Right lobe of liver (tissue), 6 donors: ENCODE measurements at regions not wholly inside any gene's neighbourhood (a gene's known extent, or its start where the extent isn't known, plus 50 kb on each side); places are given as distances from the start of the nearest gene placed in this dataset.

Experiments
- ATAC-seq, 4 donors: fragments of 200-7000 bp; cut with Tn5 transposase; one replicate each; pipeline ENCODE4 v1.9.1; 2020; ENCODE audit warnings: mild to moderate bottlenecking in 4 of 4, moderate library complexity in 4 of 4
- DNase-seq, 3 donors: peaks; one replicate each; pipeline ENCODE4 v3.0.0-alpha.2; 2020
- H3K27ac ChIP-seq, 3 donors: fragments of 200-600 bp; one replicate each; pipeline ENCODE4 v1.8.0; 2022
- H3K27me3 ChIP-seq, 2 donors: fragments of 200-600 bp; one replicate each; pipeline ENCODE4 v1.8.0; 2022
- H3K36me3 ChIP-seq, 4 donors: fragments of 200-600 bp; sonication (generic) in 1 of 4; one replicate each; pipeline versions ENCODE4 v1.5.1 to v1.8.0; 2017 to 2022; ENCODE audit warnings: control low read depth in 1 of 4
- H3K4me1 ChIP-seq, 4 donors: fragments of 200-600 bp; sonication (generic) in 1 of 4; one replicate each; pipeline versions ENCODE4 v1.5.1 to v1.8.0; 2017 to 2022; ENCODE audit warnings: control low read depth in 1 of 4
- H3K4me3 ChIP-seq, 3 donors: fragments of 200-600 bp; one replicate each; pipeline ENCODE4 v1.8.0; 2022
- H3K9me3 ChIP-seq, 4 donors: fragments of 200-600 bp; sonication (generic) in 1 of 4; one replicate each; pipeline versions ENCODE4 v1.5.1 to v1.8.0; 2017 to 2022; ENCODE audit warnings: control low read depth in 1 of 4
- CTCF ChIP-seq, 4 donors: fragments of 200-600 bp in 3 of 4; fragments of 450-650 bp in 1 of 4; IDR thresholded peaks; one replicate each; pipeline versions ENCODE4 v1.5.1 to v1.8.0; 2016 to 2022; ENCODE audit warnings: antibody characterized with exemption in 4 of 4, mild to moderate bottlenecking in 2 of 4
- POLR2A ChIP-seq: fragments of 450-650 bp; IDR thresholded peaks from one replicate; pipeline ENCODE4 v1.6.1; 2017; ENCODE audit warnings: antibody characterized with exemption, mild to moderate bottlenecking
- WGBS: methylation state at CpG from one replicate; pipeline ENCODE4 v1.1.6; 2018; ENCODE audit warnings: low coverage, low lambda C conversion rate; ENCODE audit not compliant: insufficient coverage; ENCODE audit errors: missing lambda C conversion rate; 5-methylcytosine and 5-hydroxymethylcytosine counted together
- intact Hi-C, 2 donors: fragments of 100-400 bp; cut with DNase I; formaldehyde crosslinking; loops; one replicate each; pipeline versions ENCODE4 v1.11.2 to v1.14.1; 2022
- donor health status: DM: no; HTN: yes; CAD: no.
- donor health status: DM: no; HTN: no; CAD: no.
- donor health status: DM: no; HTN: no; CAD: no.
- donor health status: DM: no; HTN: yes; CAD: no.
- donor health status: DM: no; HTN: yes; CAD: no.

- H3K36me3 ChIP-seq: no peaks in the 10 kb centered on the region
- TF ChIP-seq POLR2A: no peak
- TF ChIP-seq CTCF (IDR thresholded peaks at IDR 0.05): no peak
- no peak overlapping the region for H3K27ac ChIP-seq
- ATAC-seq (no peak), DNase-seq (no peak)
- H3K4me1 ChIP-seq: no peaks in the 10 kb centered on the region
- H3K9me3 ChIP-seq: no peaks in the 10 kb centered on the region
- 50% methylated on average over 1 of the region's 1 CpG for WGBS
- H3K27me3 ChIP-seq: no peaks in the 10 kb centered on the region
- no peak overlapping the region for H3K4me3 ChIP-seq
- intact Hi-C loops: no loop called here
Measured at GRCh38 chr7:120201290-120201689, 71.7 kb upstream of the KCND2 start.

DNA sequence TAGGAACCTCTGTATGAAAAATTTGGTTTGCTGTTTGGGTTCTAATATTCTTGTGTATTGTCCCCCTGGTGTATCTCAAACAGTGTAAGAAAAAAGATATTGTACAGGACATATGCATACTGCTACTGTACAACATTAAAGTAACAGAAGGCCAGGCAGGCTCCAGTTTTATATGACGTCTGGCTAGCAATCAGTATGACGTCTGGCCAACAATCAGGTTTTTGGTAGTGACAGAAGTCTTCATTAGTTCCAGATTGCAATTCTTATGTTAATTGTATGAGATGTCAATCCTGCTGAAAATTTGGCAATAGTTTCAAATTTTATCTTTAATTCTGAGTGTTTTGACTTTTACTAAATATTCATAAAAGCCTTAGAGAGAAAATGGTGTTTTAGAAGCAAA is 67.9 kb upstream of the KCND2 start:
- Histone ChIP-seq H3K36me3 (no peaks in the 10 kb centered on the region), H3K27ac (no peak overlapping the region), H3K4me3 (no peak overlapping the region), H3K27me3 (no peaks in the 10 kb centered on the region), H3K9me3 (no peaks in the 10 kb centered on the region), H3K4me1 (no peaks in the 10 kb centered on the region)
- intact Hi-C loops: no loop called here
- ATAC-seq: no peak
- TF ChIP-seq CTCF (IDR thresholded peaks at IDR 0.05) (no peak), POLR2A (no peak)
- WGBS: 31% methylated on average over 2 of the region's 2 CpGs
- DNase-seq: no peak

GRCh38 chr7:120207037-120207436 is 65.9 kb upstream of the KCND2 start:
- no peak for ATAC-seq
- Histone ChIP-seq H3K4me1 (no peaks in the 10 kb centered on the region), H3K9me3 (no peaks in the 10 kb centered on the region), H3K27ac (no peak overlapping the region), H3K4me3 (no peak overlapping the region), H3K36me3 (no peaks in the 10 kb centered on the region), H3K27me3 (no peaks in the 10 kb centered on the region)
- no peak for DNase-seq
- intact Hi-C loops: no loop called here
- 55% methylated on average over 3 of the region's 3 CpGs for WGBS
- TF ChIP-seq CTCF (IDR thresholded peaks at IDR 0.05): no peak
- no peak for TF ChIP-seq POLR2A

DNA sequence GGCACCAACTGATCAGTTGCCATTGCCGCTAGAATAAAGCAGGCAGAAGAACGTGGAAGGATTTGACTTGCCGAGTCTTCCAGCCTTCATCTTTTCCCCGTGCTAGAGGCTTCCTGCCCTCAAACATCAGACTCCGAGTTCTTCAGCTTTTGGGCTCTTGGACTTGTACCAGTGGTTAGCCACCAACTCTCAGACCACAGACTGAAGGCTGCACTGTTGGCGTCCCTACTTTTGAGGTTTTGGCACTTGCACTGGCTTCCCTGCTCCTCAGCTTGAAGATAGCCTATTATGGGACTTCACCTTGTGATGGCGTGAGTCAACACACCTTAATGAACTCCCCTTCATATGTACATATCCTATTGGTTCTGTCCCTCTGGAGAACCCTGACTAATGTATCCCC is 57.3 kb upstream of the KCND2 start:
- H3K9me3 ChIP-seq: no peaks in the 10 kb centered on the region
- DNase-seq (no peak), ATAC-seq (no peak)
- no peak overlapping the region for H3K4me3 ChIP-seq
- H3K4me1 ChIP-seq: no peaks in the 10 kb centered on the region
- WGBS: 29% methylated on average over 1 of the region's 7 CpGs
- H3K27me3 ChIP-seq: no peaks in the 10 kb centered on the region
- no peak overlapping the region for H3K27ac ChIP-seq
- intact Hi-C loops: no loop called here
- TF ChIP-seq POLR2A (no peak), CTCF (IDR thresholded peaks at IDR 0.05) (no peak)
- H3K36me3 ChIP-seq: no peaks in the 10 kb centered on the region

GRCh38 chr7:120216947-120217346 is 56.0 kb upstream of the KCND2 start:
- intact Hi-C loops: no loop called here
- Histone ChIP-seq H3K9me3 (no peaks in the 10 kb centered on the region), H3K27me3 (no peaks in the 10 kb centered on the region), H3K27ac (no peak overlapping the region), H3K4me1 (no peaks in the 10 kb centered on the region), H3K36me3 (no peaks in the 10 kb centered on the region), H3K4me3 (no peak overlapping the region)
- DNase-seq (no peak), ATAC-seq (no peak)
- TF ChIP-seq POLR2A: no peak
- TF ChIP-seq CTCF (IDR thresholded peaks at IDR 0.05): no peak
- 45% methylated on average over 2 of the region's 2 CpGs for WGBS
